ENCODE measurements at regions not wholly inside any gene's neighbourhood (a gene's known extent, or its start where the extent isn't known, plus 50 kb on each side); places are given as distances from the start of the nearest gene placed in this dataset.

DNA sequence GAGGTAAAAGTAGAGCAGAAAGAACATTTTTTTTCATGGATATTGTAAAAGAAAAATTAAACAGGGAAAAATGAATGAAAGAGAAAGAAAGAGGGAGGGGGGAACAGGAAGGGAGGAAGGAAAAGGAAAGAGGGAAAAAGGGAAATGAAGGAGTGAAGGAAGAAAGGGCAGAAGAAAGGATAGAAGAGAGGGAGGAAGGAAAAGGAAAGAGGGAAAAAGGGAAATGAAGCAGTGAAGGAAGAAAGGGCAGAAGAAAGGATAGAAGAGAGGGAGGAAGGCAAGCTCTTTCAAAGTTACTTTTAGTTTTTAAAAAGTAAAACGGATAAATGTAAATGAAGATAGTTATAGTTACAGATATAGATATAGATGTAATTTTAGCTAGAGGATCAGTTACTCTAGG is 1676.7 kb downstream of the MRPL39 start:
- TF ChIP-seq, protein P1, sequence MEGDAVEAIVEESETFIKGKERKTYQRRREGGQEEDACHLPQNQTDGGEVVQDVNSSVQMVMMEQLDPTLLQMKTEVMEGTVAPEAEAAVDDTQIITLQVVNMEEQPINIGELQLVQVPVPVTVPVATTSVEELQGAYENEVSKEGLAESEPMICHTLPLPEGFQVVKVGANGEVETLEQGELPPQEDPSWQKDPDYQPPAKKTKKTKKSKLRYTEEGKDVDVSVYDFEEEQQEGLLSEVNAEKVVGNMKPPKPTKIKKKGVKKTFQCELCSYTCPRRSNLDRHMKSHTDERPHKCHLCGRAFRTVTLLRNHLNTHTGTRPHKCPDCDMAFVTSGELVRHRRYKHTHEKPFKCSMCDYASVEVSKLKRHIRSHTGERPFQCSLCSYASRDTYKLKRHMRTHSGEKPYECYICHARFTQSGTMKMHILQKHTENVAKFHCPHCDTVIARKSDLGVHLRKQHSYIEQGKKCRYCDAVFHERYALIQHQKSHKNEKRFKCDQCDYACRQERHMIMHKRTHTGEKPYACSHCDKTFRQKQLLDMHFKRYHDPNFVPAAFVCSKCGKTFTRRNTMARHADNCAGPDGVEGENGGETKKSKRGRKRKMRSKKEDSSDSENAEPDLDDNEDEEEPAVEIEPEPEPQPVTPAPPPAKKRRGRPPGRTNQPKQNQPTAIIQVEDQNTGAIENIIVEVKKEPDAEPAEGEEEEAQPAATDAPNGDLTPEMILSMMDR (IDR thresholded peaks at IDR 0.05) = no peak
- TF ChIP-seq EZH2 (IDR thresholded peaks at IDR 0.05; ENCODE audit: borderline replicate concordance, insufficient read depth, low read depth, low read length, poor library complexity, severe bottlenecking) = no peak

All from B cell (primary cell).